A549 (cell line): ENCODE measurements at regions not wholly inside any gene's neighbourhood (a gene's known extent, or its start where the extent isn't known, plus 50 kb on each side); places are given as distances from the start of the nearest gene placed in this dataset.

Experiments
- CTCF ChIP-seq: fragments of >200 bp; sonication (Bioruptor Twin); formaldehyde crosslinking; IDR thresholded peaks from 3 replicates; pipeline ENCODE4 v1.5.1; 2016
- ELK1 ChIP-seq: fragments of 150-350 bp; IDR thresholded peaks from 2 replicates; pipeline ENCODE4 v1.6.1; 2014; ENCODE audit warnings: low read depth, mild to moderate bottlenecking, low read length
- MAX ChIP-seq: IDR thresholded peaks from 2 replicates; pipeline ENCODE4 v1.6.1; 2012
- POLR2A ChIP-seq: IDR thresholded peaks from 2 replicates; pipeline ENCODE4 v1.6.1; 2012; ENCODE audit warnings: mild to moderate bottlenecking, low read length
- POLR2AphosphoS2 ChIP-seq: conservative IDR thresholded peaks from 2 replicates; pipeline ENCODE4 v1.6.1; 2012; ENCODE audit warnings: low read length, improper control_type of control experiment, inconsistent platforms
- RARB ChIP-seq: fragments of 250-450 bp; sonication (Bioruptor Pico); IDR thresholded peaks from 2 replicates; pipeline ENCODE4 v1.8.0; 2021; ENCODE audit warnings: mild to moderate bottlenecking, moderate library complexity
- SREBF2 ChIP-seq: fragments of 450-650 bp; IDR thresholded peaks from 2 replicates; pipeline ENCODE4 v1.6.1; 2014; ENCODE audit warnings: mild to moderate bottlenecking, moderate library complexity
- USF2 ChIP-seq: fragments of 450-650 bp; IDR thresholded peaks from 2 replicates; pipeline ENCODE4 v1.6.1; 2014; ENCODE audit warnings: antibody characterized with exemption

GRCh38 chrX:98514032-98514431, 1630.3 kb downstream of the RPA4 start:
- TF ChIP-seq POLR2AphosphoS2 (no peak), CTCF (no peak), SREBF2 (no peak), RARB (CRISPR knock-in tag) (no peak), ELK1 (no peak), USF2 (no peak), POLR2A (no peak), MAX (no peak)
